ENCODE measurements at regions not wholly inside any gene's neighbourhood (a gene's known extent, or its start where the extent isn't known, plus 50 kb on each side); places are given as distances from the start of the nearest gene placed in this dataset.

DNA sequence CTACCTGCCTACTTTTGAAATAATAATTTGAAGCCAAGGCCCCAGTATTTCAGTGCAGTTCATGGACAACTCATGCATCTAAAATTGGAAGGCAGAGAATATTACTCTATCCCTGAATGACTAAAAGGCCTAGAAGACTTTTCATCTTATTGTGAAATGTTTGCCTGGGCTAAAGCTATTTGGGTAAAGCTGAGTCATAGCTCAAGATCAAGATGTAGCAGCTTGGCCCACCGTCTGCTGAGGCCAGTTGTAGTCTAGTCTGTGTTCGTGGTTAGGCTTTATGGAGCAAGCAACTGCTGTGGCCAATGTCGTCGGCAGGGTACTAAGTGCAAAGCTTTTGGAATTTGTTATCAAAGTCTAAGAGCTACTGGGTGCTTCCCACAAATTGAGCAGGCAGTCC, 929.1 kb downstream of the RAB28 start:
- TF ChIP-seq CTCF (IDR thresholded peaks at IDR 0.05; ENCODE audit: low read depth, low read length) (no peak), EZH2phosphoT487 (IDR thresholded peaks at IDR 0.05; ENCODE audit: low read depth) (no peak)
